ENCODE measurements at regions not wholly inside any gene's neighbourhood (a gene's known extent, or its start where the extent isn't known, plus 50 kb on each side); places are given as distances from the start of the nearest gene placed in this dataset.

GRCh38 chr2:195531754-195532153 lies 125.3 kb upstream of the SLC39A10 start:
- peaks cover 26% of the 10 kb centered on the region for H3K4me1 ChIP-seq (ENCODE audit: control insufficient read depth, insufficient read depth, low read length)
- no peak overlapping the region for H3K9ac ChIP-seq (ENCODE audit: control insufficient read depth, insufficient read depth, low read length)
- RAD21 ChIA-PET (ENCODE audit: unreplicated experiment), result interaction anchor here (0.8 to 8.9 kb wide), 7 partner anchors 27 to 214 kb away, joined by 3 to 282 read pairs (median 44); no protein-coding TSS in a partner anchor
- in situ Hi-C loops (cut with MboI), result no loop called here
- FAIRE-seq, result no peak
- H4K20me1 ChIP-seq (ENCODE audit: control insufficient read depth, insufficient read depth), result no peaks in the 10 kb centered on the region
- no TSS peak for BruUV-seq (replicated peaks)
- H3K27ac ChIP-seq (ENCODE audit: control insufficient read depth, insufficient read depth), result no peak overlapping the region
- SMC1A ChIA-PET (ENCODE audit: uncharacterized antibody, unreplicated experiment), result interaction anchor here (0.8 to 19.9 kb wide), 14 partner anchors 14 to 212 kb away, joined by 3 to 435 read pairs (median 4); partner anchors contain the start of gene SLC39A10
- H2AFZ ChIP-seq (ENCODE audit: control insufficient read depth, low read depth, low read length), result no peak overlapping the region
- H3K36me3 ChIP-seq (ENCODE audit: control insufficient read depth in 2 of 2, insufficient read depth in 2 of 2, low read length in 1 of 2), result no peaks in the 10 kb centered on the region
- H3K4me2 ChIP-seq (ENCODE audit: control insufficient read depth, insufficient read depth), result no peak overlapping the region
- TF ChIP-seq CEBPZ (IDR thresholded peaks at IDR 0.05; ENCODE audit: low read depth, low read length) (no peak), ZNF384 (IDR thresholded peaks at IDR 0.05; ENCODE audit: borderline replicate concordance, low read depth, low read length) (no peak), CREB1 (IDR thresholded peaks at IDR 0.05; ENCODE audit: low read depth) (no peak), USF2 (IDR thresholded peaks at IDR 0.05; ENCODE audit: borderline replicate concordance, low read depth, low read length) (no peak), POLR2AphosphoS2 (IDR thresholded peaks at IDR 0.05; ENCODE audit: low read depth, low read length) (no peak), ZNF687 (IDR thresholded peaks at IDR 0.05) (no peak), USF1 (IDR thresholded peaks at IDR 0.05; ENCODE audit: borderline replicate concordance, extremely low read length, insufficient read depth, low read depth, low read length) (no peak), CTCF (IDR thresholded peaks at IDR 0.05 in 2 of 3, conservative IDR thresholded peaks at IDR 0.05 in 1 of 3; ENCODE audit: control insufficient read depth in 2 of 3, extremely low read depth in 1 of 3, insufficient read depth in 1 of 3, low read depth in 3 of 3, low read length in 3 of 3) (no peak)
- CTCF ChIA-PET, result interaction anchor here (0.7 to 8.9 kb wide), 4 partner anchors 25 to 128 kb away, joined by 5 to 99 read pairs (median 48); no protein-coding TSS in a partner anchor
- DNase-seq (ENCODE audit: low read depth, low spot score), result no peak
- POLR2A ChIA-PET, result interaction anchor here (4.4 to 8.6 kb wide), 2 partner anchors 28 to 125 kb away, joined by 27 to 109 read pairs; partner anchors contain the start of gene SLC39A10
- intact Hi-C loops (cut with micrococcal nuclease; ENCODE audit: unreplicated experiment), result loop anchor here (10.0 kb wide), 3 partner anchors 117 to 713 kb away; no protein-coding TSS in a partner anchor
- no peaks in the 10 kb centered on the region; the same call in 2 of the 3 replicates for H3K9me3 ChIP-seq (replicated peaks; ENCODE audit: control insufficient read depth, insufficient read depth, low read length)
- no peaks in the 10 kb centered on the region for H3K27me3 ChIP-seq (replicated peaks in 1 of 2; ENCODE audit: control insufficient read depth in 2 of 2, insufficient read depth in 2 of 2, low read length in 1 of 2)
- ATAC-seq, result no peak
- H3K79me2 ChIP-seq (ENCODE audit: control insufficient read depth, insufficient read depth, low read length), result no peaks in the 10 kb centered on the region
- 98% methylated on average over 2 of the region's 2 CpGs for WGBS (ENCODE audit: insufficient coverage, insufficient replicate concordance, low lambda C conversion rate, missing lambda C conversion rate)
- H3K4me3 ChIP-seq, result no peak overlapping the region

All from GM12878 (cell line).